Neutrophil (primary cell): ENCODE measurements at regions not wholly inside any gene's neighbourhood (a gene's known extent, or its start where the extent isn't known, plus 50 kb on each side); places are given as distances from the start of the nearest gene placed in this dataset.

Experiments
- H3K27ac ChIP-seq: fragments of 200-600 bp; sonication (generic); 2 replicates; pipeline ENCODE4 v1.5.1; 2016; ENCODE audit warnings: mild to moderate bottlenecking, moderate library complexity
- H3K27me3 ChIP-seq: fragments of 200-600 bp; sonication (generic); 2 replicates; pipeline ENCODE4 v1.6.0; 2016; ENCODE audit warnings: mild to moderate bottlenecking
- H3K36me3 ChIP-seq: fragments of 200-600 bp; sonication (generic); 2 replicates; pipeline ENCODE4 v1.5.1; 2017
- H3K4me1 ChIP-seq, 2 experiments: fragments of 200-600 bp in 1 of 2; sonication (generic) in 1 of 2; 1 replicate in 1 of 2; 2 replicates in 1 of 2; pipeline versions ENCODE4 v1.5.1 to v1.6.1; 2013 to 2016; ENCODE audit warnings: low read depth in 1 of 2, low read length in 1 of 2, mild to moderate bottlenecking in 1 of 2, moderate library complexity in 1 of 2; ENCODE audit not compliant: control insufficient read depth in 1 of 2, insufficient read depth in 1 of 2
- H3K4me3 ChIP-seq, 2 experiments: fragments of 200-600 bp in 1 of 2; sonication (generic) in 1 of 2; 1 replicate in 1 of 2; 2 replicates in 1 of 2; pipeline ENCODE4 v1.5.1; 2013 to 2016; ENCODE audit warnings: low read depth in 1 of 2, low read length in 1 of 2, mild to moderate bottlenecking in 1 of 2, moderate library complexity in 1 of 2
- H3K9me3 ChIP-seq: fragments of 200-600 bp; sonication (generic); 2 replicates; pipeline ENCODE4 v1.5.1; 2016
- TF ChIP-seq, protein P1 (sequence below): fragments of 200-600 bp; sonication (generic); IDR thresholded peaks from 2 replicates; pipeline ENCODE4 v1.5.1; 2016; ENCODE audit warnings: antibody characterized with exemption

GRCh38 chr5:68415177-68416085 lies 199.9 kb downstream of the PIK3R1 start:
- Histone ChIP-seq H3K4me3 (no peak overlapping the region), H3K9me3 (no peaks in the 10 kb centered on the region)
- TF ChIP-seq, protein P1, sequence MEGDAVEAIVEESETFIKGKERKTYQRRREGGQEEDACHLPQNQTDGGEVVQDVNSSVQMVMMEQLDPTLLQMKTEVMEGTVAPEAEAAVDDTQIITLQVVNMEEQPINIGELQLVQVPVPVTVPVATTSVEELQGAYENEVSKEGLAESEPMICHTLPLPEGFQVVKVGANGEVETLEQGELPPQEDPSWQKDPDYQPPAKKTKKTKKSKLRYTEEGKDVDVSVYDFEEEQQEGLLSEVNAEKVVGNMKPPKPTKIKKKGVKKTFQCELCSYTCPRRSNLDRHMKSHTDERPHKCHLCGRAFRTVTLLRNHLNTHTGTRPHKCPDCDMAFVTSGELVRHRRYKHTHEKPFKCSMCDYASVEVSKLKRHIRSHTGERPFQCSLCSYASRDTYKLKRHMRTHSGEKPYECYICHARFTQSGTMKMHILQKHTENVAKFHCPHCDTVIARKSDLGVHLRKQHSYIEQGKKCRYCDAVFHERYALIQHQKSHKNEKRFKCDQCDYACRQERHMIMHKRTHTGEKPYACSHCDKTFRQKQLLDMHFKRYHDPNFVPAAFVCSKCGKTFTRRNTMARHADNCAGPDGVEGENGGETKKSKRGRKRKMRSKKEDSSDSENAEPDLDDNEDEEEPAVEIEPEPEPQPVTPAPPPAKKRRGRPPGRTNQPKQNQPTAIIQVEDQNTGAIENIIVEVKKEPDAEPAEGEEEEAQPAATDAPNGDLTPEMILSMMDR = no peak

DNA sequence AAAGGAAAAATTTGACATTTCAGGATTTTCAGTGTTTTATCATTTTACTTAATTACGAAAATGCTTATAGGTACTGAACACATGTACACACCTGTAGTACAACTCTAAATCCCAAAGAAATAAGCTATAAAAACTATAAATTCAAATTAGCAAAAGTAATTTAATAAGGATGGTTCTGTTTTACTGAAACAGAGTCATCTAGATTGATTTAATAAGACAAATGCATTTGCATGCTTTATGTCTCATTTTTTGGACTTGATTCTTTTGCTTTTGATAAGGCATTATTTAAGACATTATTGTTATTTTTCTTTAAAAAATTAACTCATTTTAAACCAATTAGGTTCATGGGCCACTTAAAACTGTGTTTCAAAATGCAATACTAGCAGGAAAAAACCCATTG lies 201.2 kb downstream of the PIK3R1 start:
- Histone ChIP-seq H3K27ac (no peak overlapping the region), H3K27me3 (no peaks in the 10 kb centered on the region), H3K4me1 (peaks cover 0 to 3% of the 10 kb centered on the region in 2 experiments), H3K4me3 (no peak overlapping the region), H3K9me3 (no peaks in the 10 kb centered on the region), H3K36me3 (no peaks in the 10 kb centered on the region)
- TF ChIP-seq, protein P1 = no peak

More at GRCh38 chr5:68415177-68416085, 199.9 kb downstream of the PIK3R1 start:
- H3K36me3 ChIP-seq = no peaks in the 10 kb centered on the region
- H3K27ac ChIP-seq = no peak overlapping the region
- H3K27me3 ChIP-seq = no peaks in the 10 kb centered on the region
- H3K4me1 ChIP-seq = peaks cover 0 to 3% of the 10 kb centered on the region in 2 experiments

DNA sequence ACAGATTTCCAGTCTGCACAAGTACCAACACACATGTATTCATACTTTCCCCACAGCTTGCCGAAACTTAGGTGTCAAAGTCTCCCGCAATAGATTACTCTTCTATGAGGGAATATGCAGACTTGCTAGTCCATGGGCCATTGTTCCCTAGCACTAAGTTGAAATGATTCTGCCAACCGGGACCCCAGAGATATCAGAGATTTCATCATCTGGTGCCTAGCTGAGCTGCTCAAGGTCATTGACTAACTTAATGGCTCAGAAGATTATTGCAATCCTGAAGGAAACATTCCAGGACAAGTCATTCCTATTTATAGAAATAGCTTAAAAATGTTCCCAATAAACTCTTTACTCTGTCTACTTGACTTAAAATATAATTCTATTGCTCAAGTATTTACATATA lies 202.6 kb downstream of the PIK3R1 start:
- H3K9me3 ChIP-seq = no peaks in the 10 kb centered on the region
- no peak overlapping the region for H3K4me3 ChIP-seq
- H3K36me3 ChIP-seq = no peaks in the 10 kb centered on the region
- H3K4me1 ChIP-seq = peaks cover 0 to 3% of the 10 kb centered on the region in 2 experiments
- H3K27me3 ChIP-seq = no peaks in the 10 kb centered on the region
- no peak overlapping the region for H3K27ac ChIP-seq
- TF ChIP-seq, protein P1 = no peak

DNA sequence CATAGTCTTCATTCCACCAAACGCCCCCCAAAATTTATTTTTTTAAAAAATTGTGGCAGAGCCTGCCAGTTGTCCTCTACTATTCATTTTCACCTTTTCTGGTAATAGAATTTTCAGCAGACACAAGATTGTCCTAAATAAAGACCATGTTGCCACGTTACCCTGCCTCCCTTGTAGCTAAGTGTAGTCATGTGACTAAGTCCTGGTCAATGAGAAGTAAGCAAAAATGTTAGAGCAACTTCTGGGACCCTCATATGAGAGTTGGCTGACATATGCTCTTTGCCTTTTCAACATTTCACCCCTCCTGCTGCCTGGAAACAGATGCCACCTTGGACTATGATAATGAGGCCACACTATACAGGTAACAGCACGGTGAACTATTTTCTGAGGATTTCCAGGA lies 203.1 kb downstream of the PIK3R1 start:
- peaks cover 0 to 3% of the 10 kb centered on the region in 2 experiments for H3K4me1 ChIP-seq
- TF ChIP-seq, protein P1 = no peak
- no peaks in the 10 kb centered on the region for H3K9me3 ChIP-seq
- H3K27ac ChIP-seq = no peak overlapping the region
- H3K27me3 ChIP-seq = no peaks in the 10 kb centered on the region
- H3K4me3 ChIP-seq = no peak overlapping the region
- H3K36me3 ChIP-seq = no peaks in the 10 kb centered on the region

- Histone ChIP-seq H3K36me3 (no peaks in the 10 kb centered on the region), H3K27ac (no peak overlapping the region)
These were observed 203.6 kb downstream of the PIK3R1 start for GRCh38 chr5:68419081-68419636.

More at GRCh38 chr5:68419081-68419636, 203.6 kb downstream of the PIK3R1 start:
- H3K4me1 ChIP-seq = peaks cover 0 to 3% of the 10 kb centered on the region in 2 experiments
- no peak overlapping the region for H3K4me3 ChIP-seq
- H3K9me3 ChIP-seq = no peaks in the 10 kb centered on the region
- TF ChIP-seq, protein P1 = no peak
- H3K27me3 ChIP-seq = no peaks in the 10 kb centered on the region
